Neural crest cell (in vitro differentiated cells): ENCODE measurements at regions not wholly inside any gene's neighbourhood (a gene's known extent, or its start where the extent isn't known, plus 50 kb on each side); places are given as distances from the start of the nearest gene placed in this dataset.

Source experiments
- DNase-seq: peaks from one replicate; pipeline ENCODE4 v3.0.0; 2021; ENCODE audit warnings: low read depth, mixed read lengths, low spot score
- H3K27ac Mint-ChIP-seq: one replicate; pipeline ENCODE4 v1.8.0; 2021; ENCODE audit warnings: mild to moderate bottlenecking, mixed read lengths; ENCODE audit not compliant: unreplicated experiment
- H3K27me3 Mint-ChIP-seq: 2 replicates; pipeline ENCODE4 v1.8.0; 2021; ENCODE audit warnings: low read depth, mild to moderate bottlenecking, mixed read lengths
- H3K36me3 Mint-ChIP-seq: 2 replicates; pipeline ENCODE4 v1.8.0; 2021; ENCODE audit warnings: low read depth, mild to moderate bottlenecking, mixed read lengths
- H3K4me1 Mint-ChIP-seq: 2 replicates; pipeline ENCODE4 v1.8.0; 2021; ENCODE audit warnings: mixed read lengths
- H3K4me3 Mint-ChIP-seq: one replicate; pipeline ENCODE4 v1.8.0; 2021; ENCODE audit warnings: mild to moderate bottlenecking, mixed read lengths
- H3K9me3 Mint-ChIP-seq: 2 replicates; pipeline ENCODE4 v1.8.0; 2021; ENCODE audit warnings: mixed read lengths
- TF ChIP-seq, protein P1 (sequence below): fragments of 200-600 bp; sonication (generic); conservative IDR thresholded peaks from 2 replicates; pipeline ENCODE4 v1.5.0; 2021; ENCODE audit warnings: antibody characterized with exemption, mild to moderate bottlenecking

DNA sequence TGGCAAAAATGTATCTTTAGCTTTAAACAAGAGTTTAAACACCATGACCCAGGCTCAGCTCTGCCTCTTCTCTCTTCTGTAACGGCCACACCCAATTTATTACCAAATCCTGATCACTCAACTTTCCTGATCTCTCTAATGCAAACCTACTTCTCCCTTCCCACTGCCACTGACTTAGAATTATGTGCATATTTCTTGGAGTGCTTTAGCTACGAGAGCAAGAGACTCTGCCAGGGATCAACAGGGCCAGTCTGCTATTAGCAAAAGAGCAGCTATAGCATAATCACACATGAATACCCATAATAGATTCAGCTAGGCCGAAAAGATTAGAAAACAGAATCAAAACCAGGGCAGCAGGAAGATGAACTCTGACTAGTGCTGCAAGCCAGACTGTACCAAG, 215.5 kb downstream of the MRPL39 start:
- Mint-ChIP-seq H3K9me3 (no peaks in the 10 kb centered on the region), H3K4me1 (no peaks in the 10 kb centered on the region), H3K27me3 (peaks cover 21% of the 10 kb centered on the region), H3K27ac (no peak overlapping the region), H3K4me3 (no peak overlapping the region), H3K36me3 (no peaks in the 10 kb centered on the region)
- TF ChIP-seq, protein P1, sequence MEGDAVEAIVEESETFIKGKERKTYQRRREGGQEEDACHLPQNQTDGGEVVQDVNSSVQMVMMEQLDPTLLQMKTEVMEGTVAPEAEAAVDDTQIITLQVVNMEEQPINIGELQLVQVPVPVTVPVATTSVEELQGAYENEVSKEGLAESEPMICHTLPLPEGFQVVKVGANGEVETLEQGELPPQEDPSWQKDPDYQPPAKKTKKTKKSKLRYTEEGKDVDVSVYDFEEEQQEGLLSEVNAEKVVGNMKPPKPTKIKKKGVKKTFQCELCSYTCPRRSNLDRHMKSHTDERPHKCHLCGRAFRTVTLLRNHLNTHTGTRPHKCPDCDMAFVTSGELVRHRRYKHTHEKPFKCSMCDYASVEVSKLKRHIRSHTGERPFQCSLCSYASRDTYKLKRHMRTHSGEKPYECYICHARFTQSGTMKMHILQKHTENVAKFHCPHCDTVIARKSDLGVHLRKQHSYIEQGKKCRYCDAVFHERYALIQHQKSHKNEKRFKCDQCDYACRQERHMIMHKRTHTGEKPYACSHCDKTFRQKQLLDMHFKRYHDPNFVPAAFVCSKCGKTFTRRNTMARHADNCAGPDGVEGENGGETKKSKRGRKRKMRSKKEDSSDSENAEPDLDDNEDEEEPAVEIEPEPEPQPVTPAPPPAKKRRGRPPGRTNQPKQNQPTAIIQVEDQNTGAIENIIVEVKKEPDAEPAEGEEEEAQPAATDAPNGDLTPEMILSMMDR = no peak
- no peak for DNase-seq

GRCh38 chr21:25390701-25391100, 216.6 kb downstream of the MRPL39 start:
- Mint-ChIP-seq H3K27me3 (peaks cover 18% of the 10 kb centered on the region), H3K9me3 (no peaks in the 10 kb centered on the region), H3K4me1 (no peaks in the 10 kb centered on the region), H3K36me3 (no peaks in the 10 kb centered on the region), H3K27ac (no peak overlapping the region), H3K4me3 (no peak overlapping the region)
- TF ChIP-seq, protein P1 = no peak
- no peak for DNase-seq

DNA sequence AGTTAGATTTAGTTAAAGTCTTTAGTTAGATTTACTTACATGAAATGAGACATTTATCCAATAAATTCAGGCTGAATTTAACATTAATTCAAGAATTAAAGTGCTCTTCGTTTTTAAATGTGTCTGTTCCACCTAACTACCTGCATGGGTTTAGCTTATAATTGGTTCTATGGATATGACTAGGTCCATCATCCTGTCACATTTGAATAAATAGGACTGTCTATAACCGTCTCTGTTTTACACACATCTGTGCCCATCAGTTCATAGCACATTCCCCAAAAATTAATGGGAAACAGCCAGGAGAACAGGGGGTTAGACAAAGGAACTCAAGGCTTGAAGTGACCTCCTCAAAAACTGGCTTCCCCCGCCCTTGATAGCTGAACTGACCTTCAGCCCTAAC, 219.6 kb downstream of the MRPL39 start:
- Mint-ChIP-seq H3K36me3 (no peaks in the 10 kb centered on the region), H3K9me3 (no peaks in the 10 kb centered on the region), H3K27me3 (peaks cover 18% of the 10 kb centered on the region), H3K4me3 (no peak overlapping the region), H3K27ac (no peak overlapping the region), H3K4me1 (no peaks in the 10 kb centered on the region)
- no peak for DNase-seq
- TF ChIP-seq, protein P1 = no peak

DNA sequence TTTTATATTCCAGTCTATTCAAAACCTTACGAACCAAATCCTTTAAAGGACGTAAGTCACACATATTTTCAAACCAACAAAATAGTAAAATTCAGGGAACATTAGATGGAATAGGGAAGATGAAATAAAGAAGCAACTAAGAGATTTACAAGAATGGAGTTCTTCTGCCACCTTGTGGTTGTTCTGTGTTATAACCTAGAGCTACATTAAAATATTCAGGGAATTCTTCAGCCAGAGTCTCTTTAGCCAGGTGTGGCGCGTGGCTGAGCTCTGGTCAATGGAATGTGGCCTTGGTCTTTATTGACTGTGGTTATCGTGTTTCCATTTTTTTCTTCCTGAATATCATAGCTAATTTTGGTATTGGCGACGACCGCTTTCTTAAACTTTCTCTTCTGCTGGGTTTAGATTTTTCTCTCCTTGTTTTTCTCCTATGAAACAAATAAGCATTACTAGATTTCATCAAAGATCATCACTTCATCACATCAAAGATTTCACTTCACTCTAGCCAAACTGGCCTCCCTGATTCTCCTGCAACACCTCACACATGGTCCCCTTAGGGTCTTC, 221.3 kb downstream of the MRPL39 start:
- DNase-seq = no peak
- Mint-ChIP-seq H3K27ac (no peak overlapping the region), H3K36me3 (no peaks in the 10 kb centered on the region), H3K27me3 (peaks cover 21% of the 10 kb centered on the region), H3K9me3 (no peaks in the 10 kb centered on the region), H3K4me3 (no peak overlapping the region), H3K4me1 (no peaks in the 10 kb centered on the region)
- TF ChIP-seq, protein P1 = peak; percentile 90

- TF ChIP-seq, protein P1 = no peak
- Mint-ChIP-seq H3K4me1 (no peaks in the 10 kb centered on the region), H3K27ac (no peak overlapping the region), H3K27me3 (peaks cover 18% of the 10 kb centered on the region), H3K36me3 (no peaks in the 10 kb centered on the region), H3K4me3 (no peak overlapping the region), H3K9me3 (no peaks in the 10 kb centered on the region)
- no peak for DNase-seq
Observed at GRCh38 chr21:25385341-25385740, 221.9 kb downstream of the MRPL39 start.
